CD14-positive monocyte (primary cell): ENCODE measurements at regions not wholly inside any gene's neighbourhood (a gene's known extent, or its start where the extent isn't known, plus 50 kb on each side); places are given as distances from the start of the nearest gene placed in this dataset.

Experiments used
- DNase-seq, 3 donors: peaks; one replicate each; pipeline ENCODE4 v3.0.0-alpha.2; 2011 to 2022
- H2AFZ ChIP-seq: 2 replicates; pipeline ENCODE4 v1.6.0; 2012; ENCODE audit warnings: mild to moderate bottlenecking, low read depth, low read length, inconsistent platforms; ENCODE audit not compliant: insufficient read depth, poor library complexity, severe bottlenecking
- H3K27ac ChIP-seq, 2 donors: 1 replicate in 1 of 2; 2 replicates in 1 of 2; pipeline ENCODE4 v1.5.1; 2012 to 2013; ENCODE audit warnings: low read length in 2 of 2, control low read depth in 1 of 2, inconsistent platforms in 1 of 2, low read depth in 1 of 2, mild to moderate bottlenecking in 1 of 2
- H3K27me3 ChIP-seq, 2 donors: one replicate each; pipeline versions ENCODE4 v1.6.0 to v1.6.1; 2011 to 2013; ENCODE audit warnings: low read length in 2 of 2; ENCODE audit not compliant: control insufficient read depth in 2 of 2, insufficient read depth in 2 of 2
- H3K36me3 ChIP-seq, 2 donors: replicated peaks in 1 of 2; 1 replicate in 1 of 2; 2 replicates in 1 of 2; pipeline versions ENCODE4 v1.5.1 to v1.6.1; 2012 to 2013; ENCODE audit warnings: low read length in 2 of 2, control low read depth in 1 of 2, inconsistent platforms in 1 of 2, mild to moderate bottlenecking in 1 of 2; ENCODE audit not compliant: insufficient read depth in 2 of 2, control insufficient read depth in 1 of 2
- H3K4me1 ChIP-seq, 2 donors: 1 replicate in 1 of 2; 2 replicates in 1 of 2; pipeline versions ENCODE4 v1.5.1 to v1.6.1; 2012 to 2013; ENCODE audit warnings: low read length in 2 of 2, control low read depth in 1 of 2, inconsistent platforms in 1 of 2, mild to moderate bottlenecking in 1 of 2, moderate library complexity in 1 of 2; ENCODE audit not compliant: insufficient read depth in 2 of 2, control insufficient read depth in 1 of 2
- H3K4me2 ChIP-seq: replicated peaks from 2 replicates; pipeline ENCODE3; 2012; ENCODE audit warnings: low read length, moderate library complexity, mild to moderate bottlenecking; ENCODE audit not compliant: poor library complexity, severe bottlenecking; ENCODE audit errors: extremely low read depth
- H3K4me3 ChIP-seq, 3 experiments: fragments of 200-600 bp in 1 of 3; sonication (generic) in 1 of 3; replicated peaks in 1 of 3; 1 replicate in 2 of 3; 2 replicates in 1 of 3; pipeline ENCODE4 v1.5.1; 2011 to 2013; ENCODE audit warnings: low read length in 3 of 3, mild to moderate bottlenecking in 3 of 3, control low read depth in 2 of 3, low read depth in 2 of 3, inconsistent platforms in 1 of 3, moderate library complexity in 1 of 3
- H3K79me2 ChIP-seq: 2 replicates; pipeline ENCODE4 v1.6.0; 2012; ENCODE audit warnings: mild to moderate bottlenecking, control low read depth, inconsistent platforms, low read length, moderate library complexity; ENCODE audit not compliant: insufficient read depth
- H3K9ac ChIP-seq: 2 replicates; pipeline ENCODE4 v1.6.0; 2017; ENCODE audit warnings: low read length, mild to moderate bottlenecking; ENCODE audit not compliant: insufficient read depth, poor library complexity, severe bottlenecking
- H3K9me3 ChIP-seq, 2 donors: replicated peaks in 1 of 2; 1 replicate in 1 of 2; 2 replicates in 1 of 2; pipeline versions ENCODE4 v1.5.1 to v1.6.1; 2012 to 2013; ENCODE audit warnings: low read length in 2 of 2, control low read depth in 1 of 2; ENCODE audit not compliant: control insufficient read depth in 1 of 2, insufficient read depth in 1 of 2
- H4K20me1 ChIP-seq: 2 replicates; pipeline ENCODE4 v1.6.0; 2012; ENCODE audit warnings: mild to moderate bottlenecking, low read length, control low read depth, moderate library complexity; ENCODE audit not compliant: insufficient read depth
- H3K27ac Mint-ChIP-seq, 7 donors: one replicate each; pipeline ENCODE4 v1.8.0; 2020; ENCODE audit warnings: mild to moderate bottlenecking in 7 of 7, mixed read lengths in 7 of 7, moderate library complexity in 6 of 7, inconsistent platforms in 2 of 7
- H3K27me3 Mint-ChIP-seq, 3 donors: one replicate each; pipeline ENCODE4 v1.8.0; 2021 to 2022; ENCODE audit warnings: low read depth in 3 of 3, mild to moderate bottlenecking in 3 of 3, mixed read lengths in 3 of 3, moderate library complexity in 3 of 3, inconsistent platforms in 1 of 3
- H3K36me3 Mint-ChIP-seq, 2 donors: one replicate each; pipeline ENCODE4 v1.8.0; 2020; ENCODE audit warnings: mixed read lengths in 2 of 2, inconsistent platforms in 1 of 2, mild to moderate bottlenecking in 1 of 2
- H3K4me1 Mint-ChIP-seq: one replicate; pipeline ENCODE4 v1.8.0; 2020; ENCODE audit warnings: mild to moderate bottlenecking, mixed read lengths
- H3K4me3 Mint-ChIP-seq, 2 donors: one replicate each; pipeline ENCODE4 v1.8.0; 2020; ENCODE audit warnings: mild to moderate bottlenecking in 2 of 2, mixed read lengths in 2 of 2, moderate library complexity in 1 of 2
- H3K9me3 Mint-ChIP-seq, 7 donors: one replicate each; pipeline ENCODE4 v1.8.0; 2020 to 2022; ENCODE audit warnings: mixed read lengths in 7 of 7, mild to moderate bottlenecking in 6 of 7, moderate library complexity in 6 of 7, inconsistent platforms in 2 of 7
- WGBS: methylation state at CpG from one replicate; pipeline ENCODE4 v1.1.5; 2013; ENCODE audit warnings: missing lambda C conversion rate; ENCODE audit not compliant: insufficient coverage; 5-methylcytosine and 5-hydroxymethylcytosine counted together
- intact Hi-C, 2 donors: fragments of 100-400 bp; cut with micrococcal nuclease; formaldehyde crosslinking; loops; one replicate each; pipeline versions ENCODE4 v1.15.0 to v1.15.1; 2023
- TF ChIP-seq, protein P1 (sequence below): fragments of 200-600 bp; IDR thresholded peaks from one replicate; pipeline ENCODE4 v1.8.0; 2022; ENCODE audit warnings: antibody characterized with exemption, mild to moderate bottlenecking

DNA sequence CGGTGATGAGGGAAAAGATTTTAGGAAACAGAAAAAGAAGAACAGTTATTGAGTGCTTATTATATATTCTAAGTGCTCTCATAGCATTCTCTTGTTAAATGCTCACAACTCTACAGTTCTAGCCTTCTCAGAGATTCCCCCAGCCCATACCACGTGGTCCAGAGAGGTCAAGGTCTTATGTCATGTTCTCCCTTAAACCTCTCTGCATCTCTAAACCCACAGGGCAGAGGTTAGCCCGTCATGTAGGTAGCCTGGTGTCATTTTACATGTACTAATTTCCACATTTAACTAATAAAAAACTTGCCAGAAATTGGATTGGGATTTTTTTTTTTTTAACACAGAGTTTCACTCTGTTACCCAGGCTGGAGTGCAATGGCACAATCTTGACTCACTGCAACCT is 178.0 kb downstream of the CEMIP2 start:
- no peak overlapping the region for H3K9ac ChIP-seq
- no peak overlapping the region for H3K4me3 ChIP-seq
- H3K79me2 ChIP-seq: no peaks in the 10 kb centered on the region
- H3K27ac ChIP-seq: no peak overlapping the region
- TF ChIP-seq, protein P1, sequence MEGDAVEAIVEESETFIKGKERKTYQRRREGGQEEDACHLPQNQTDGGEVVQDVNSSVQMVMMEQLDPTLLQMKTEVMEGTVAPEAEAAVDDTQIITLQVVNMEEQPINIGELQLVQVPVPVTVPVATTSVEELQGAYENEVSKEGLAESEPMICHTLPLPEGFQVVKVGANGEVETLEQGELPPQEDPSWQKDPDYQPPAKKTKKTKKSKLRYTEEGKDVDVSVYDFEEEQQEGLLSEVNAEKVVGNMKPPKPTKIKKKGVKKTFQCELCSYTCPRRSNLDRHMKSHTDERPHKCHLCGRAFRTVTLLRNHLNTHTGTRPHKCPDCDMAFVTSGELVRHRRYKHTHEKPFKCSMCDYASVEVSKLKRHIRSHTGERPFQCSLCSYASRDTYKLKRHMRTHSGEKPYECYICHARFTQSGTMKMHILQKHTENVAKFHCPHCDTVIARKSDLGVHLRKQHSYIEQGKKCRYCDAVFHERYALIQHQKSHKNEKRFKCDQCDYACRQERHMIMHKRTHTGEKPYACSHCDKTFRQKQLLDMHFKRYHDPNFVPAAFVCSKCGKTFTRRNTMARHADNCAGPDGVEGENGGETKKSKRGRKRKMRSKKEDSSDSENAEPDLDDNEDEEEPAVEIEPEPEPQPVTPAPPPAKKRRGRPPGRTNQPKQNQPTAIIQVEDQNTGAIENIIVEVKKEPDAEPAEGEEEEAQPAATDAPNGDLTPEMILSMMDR: no peak
- Mint-ChIP-seq H3K4me3 (no peak overlapping the region), H3K27me3 (peaks cover 1 to 7% (median 3%) of the 10 kb centered on the region in 3 donors), H3K27ac (no peak overlapping the region), H3K9me3 (peaks cover 0 to 2% (median 0%) of the 10 kb centered on the region in 7 donors), H3K4me1 (no peaks in the 10 kb centered on the region), H3K36me3 (no peaks in the 10 kb centered on the region)
- no CpG with 5 or more reads among the region's 3 CpGs for WGBS
- no peak overlapping the region for H2AFZ ChIP-seq
- intact Hi-C loops: no loop called here
- no peak for DNase-seq
- no peaks in the 10 kb centered on the region for H4K20me1 ChIP-seq
- no peaks in the 10 kb centered on the region for H3K4me1 ChIP-seq
- no peaks in the 10 kb centered on the region for H3K27me3 ChIP-seq
- H3K9me3 ChIP-seq: no peaks in the 10 kb centered on the region
- no peak overlapping the region for H3K4me2 ChIP-seq
- no peaks in the 10 kb centered on the region for H3K36me3 ChIP-seq

DNA sequence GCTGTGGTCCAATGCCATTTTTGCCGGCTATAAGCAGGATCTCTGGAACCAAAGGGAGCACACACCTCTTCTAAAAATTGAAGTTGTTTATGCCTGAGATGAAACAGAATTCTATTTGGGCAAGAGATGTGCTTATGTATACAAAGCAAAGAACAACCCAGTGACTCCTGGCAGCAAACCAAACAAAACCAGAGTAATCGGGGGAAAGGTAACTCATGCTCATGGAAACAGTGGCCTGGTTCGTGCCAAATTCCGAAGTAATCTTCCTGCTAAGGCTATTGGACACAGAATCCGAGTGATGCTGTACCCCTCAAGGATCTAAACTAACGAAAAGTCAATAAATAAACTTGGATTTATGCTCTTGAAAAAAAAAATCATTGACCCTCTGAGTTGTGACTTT is 178.7 kb downstream of the CEMIP2 start:
- Mint-ChIP-seq H3K36me3 (no peaks in the 10 kb centered on the region), H3K27me3 (peaks cover 0 to 7% (median under 1%) of the 10 kb centered on the region in 3 donors), H3K27ac (no peak overlapping the region), H3K4me3 (no peak overlapping the region), H3K4me1 (no peaks in the 10 kb centered on the region), H3K9me3 (peaks cover 0 to 2% (median 0%) of the 10 kb centered on the region in 7 donors)
- Histone ChIP-seq H4K20me1 (no peaks in the 10 kb centered on the region), H3K79me2 (no peaks in the 10 kb centered on the region), H3K27me3 (no peaks in the 10 kb centered on the region), H3K4me3 (no peak overlapping the region), H3K9ac (no peak overlapping the region), H3K36me3 (no peaks in the 10 kb centered on the region), H3K9me3 (no peaks in the 10 kb centered on the region), H3K4me2 (no peak overlapping the region), H2AFZ (no peak overlapping the region), H3K27ac (no peak overlapping the region), H3K4me1 (no peaks in the 10 kb centered on the region)
- TF ChIP-seq, protein P1: no peak
- 100% methylated on average over 5 of the region's 6 CpGs for WGBS
- intact Hi-C loops: no loop called here
- no peak for DNase-seq
